ENCODE measurements at regions not wholly inside any gene's neighbourhood (a gene's known extent, or its start where the extent isn't known, plus 50 kb on each side); places are given as distances from the start of the nearest gene placed in this dataset.
"Not testable (repeated sequence)": the region's sequence is repeated elsewhere in the genome, so short reads cannot be mapped to it uniquely, and the experiment has no call there.

GRCh38 chr20:17891131-17891530 lies 77.5 kb downstream of the SNX5 start:
- DNase-seq, ATAC-seq: not testable (repeated sequence)
- intact Hi-C loops (cut with DNase I, micrococcal nuclease): loop anchor here (10.0 kb wide), 1 partner anchor 386 kb away; no protein-coding TSS in a partner anchor

- no peak for ATAC-seq
- intact Hi-C loops (cut with DNase I, micrococcal nuclease): loop anchor here (10.0 kb wide), 1 partner anchor 386 kb away; no protein-coding TSS in a partner anchor
- DNase-seq: no peak
Observed at GRCh38 chr20:17890330-17890729, 78.3 kb downstream of the SNX5 start.

GRCh38 chr20:17889226-17889625 lies 79.4 kb downstream of the SNX5 start:
- intact Hi-C loops (cut with DNase I, micrococcal nuclease): no loop called here
- ATAC-seq: peak; percentile 27
- DNase-seq: no peak

GRCh38 chr20:17888044-17888443 lies 80.5 kb downstream of the SNX5 start:
- intact Hi-C loops (cut with DNase I, micrococcal nuclease): no loop called here
- ATAC-seq (peak; percentile 63), DNase-seq (no peak)

GRCh38 chr20:17887331-17888030 lies 81.1 kb downstream of the SNX5 start:
- intact Hi-C loops (cut with DNase I, micrococcal nuclease): no loop called here
- peak; percentile 87 for ATAC-seq
- peak in 1 of 2 donors; percentile 56 for DNase-seq

- intact Hi-C loops (cut with DNase I, micrococcal nuclease): no loop called here
- ATAC-seq: peak; percentile 36
Observed at GRCh38 chr20:17885544-17885943, 83.0 kb downstream of the SNX5 start.

GRCh38 chr20:17885076-17885475 lies 83.5 kb downstream of the SNX5 start:
- no peak for ATAC-seq
- no peak for DNase-seq
- intact Hi-C loops (cut with DNase I, micrococcal nuclease): no loop called here

More at GRCh38 chr20:17885544-17885943, 83.0 kb downstream of the SNX5 start:
- no peak for DNase-seq

- DNase-seq (no peak), ATAC-seq (no peak)
- intact Hi-C loops (cut with DNase I, micrococcal nuclease): no loop called here
Observed at GRCh38 chr20:17884307-17885003, 84.1 kb downstream of the SNX5 start.

- ATAC-seq: no peak
- intact Hi-C loops (cut with DNase I, micrococcal nuclease): no loop called here
- no peak for DNase-seq
Observed at GRCh38 chr20:17883592-17884306, 84.8 kb downstream of the SNX5 start.

GRCh38 chr20:17882834-17883591 lies 85.6 kb downstream of the SNX5 start:
- intact Hi-C loops (cut with DNase I, micrococcal nuclease): no loop called here
- DNase-seq (no peak), ATAC-seq (no peak)

GRCh38 chr20:17882065-17882833 lies 86.3 kb downstream of the SNX5 start:
- DNase-seq (no peak), ATAC-seq (no peak)
- intact Hi-C loops (cut with DNase I, micrococcal nuclease): no loop called here

- ATAC-seq: no peak
- intact Hi-C loops (cut with DNase I, micrococcal nuclease): no loop called here
Observed at GRCh38 chr20:17881741-17882064, 86.9 kb downstream of the SNX5 start.

GRCh38 chr20:17878912-17879602 lies 89.5 kb downstream of the SNX5 start:
- DNase-seq: peak in 1 of 2 donors; percentile 50
- intact Hi-C loops (cut with DNase I, micrococcal nuclease): no loop called here
- no peak for ATAC-seq

More at GRCh38 chr20:17881741-17882064, 86.9 kb downstream of the SNX5 start:
- DNase-seq: no peak

- intact Hi-C loops (cut with DNase I, micrococcal nuclease): no loop called here
- DNase-seq (no peak), ATAC-seq (no peak)
Observed at GRCh38 chr20:17878069-17878911, 90.3 kb downstream of the SNX5 start.

GRCh38 chr20:17875981-17876385 lies 92.6 kb downstream of the SNX5 start:
- ATAC-seq: no peak

GRCh38 chr20:17875106-17875980 lies 93.3 kb downstream of the SNX5 start:
- DNase-seq: peak; percentile 94 to 98
- intact Hi-C loops (cut with DNase I, micrococcal nuclease): no loop called here
- peak; percentile 74 for ATAC-seq

More at GRCh38 chr20:17875981-17876385, 92.6 kb downstream of the SNX5 start:
- no peak for DNase-seq
- intact Hi-C loops (cut with DNase I, micrococcal nuclease): no loop called here

All from left colon (tissue), 2 donors.